ENCODE measurements at regions not wholly inside any gene's neighbourhood (a gene's known extent, or its start where the extent isn't known, plus 50 kb on each side); places are given as distances from the start of the nearest gene placed in this dataset.

- H3K4me1 ChIP-seq (replicated peaks in 1 of 4; ENCODE audit: control insufficient read depth in 3 of 4, insufficient read depth in 4 of 4, low read length in 3 of 4) = no peaks in the 10 kb centered on the region
- H2BK120ac ChIP-seq (replicated peaks; ENCODE audit: low read depth, low read length) = no peak overlapping the region
- H4K91ac ChIP-seq (replicated peaks; ENCODE audit: insufficient read length, low read length) = no peak overlapping the region
- TF ChIP-seq MAFK (IDR thresholded peaks at IDR 0.05; ENCODE audit: low read depth, low read length) (no peak), YY1 (IDR thresholded peaks at IDR 0.05; ENCODE audit: low read depth, low read length) (no peak), E2F6 (IDR thresholded peaks at IDR 0.05) (no peak), HDAC6 (IDR thresholded peaks at IDR 0.05; ENCODE audit: low read depth, low read length) (no peak), SP2 (IDR thresholded peaks at IDR 0.05; ENCODE audit: low read length) (no peak), ATF3 (IDR thresholded peaks at IDR 0.05; ENCODE audit: insufficient read depth, low read depth, low read length) (no peak), CTCF (IDR thresholded peaks at IDR 0.05; ENCODE audit: control extremely low read depth in 1 of 3, insufficient read depth in 1 of 3, low read depth in 1 of 3, low read length in 3 of 3) (no peak), MAX (IDR thresholded peaks at IDR 0.05) (no peak)
- no peak overlapping the region for H4K5ac ChIP-seq (ENCODE audit: insufficient read length, low read depth, low read length)
- ChIA-PET POLR2A (ENCODE audit: partially characterized antibody) (no interaction called here), CTCF (ENCODE audit: partially characterized antibody) (no interaction called here)
- no peak overlapping the region for H2BK12ac ChIP-seq (ENCODE audit: low read depth, low read length)
- no peak overlapping the region for H2BK5ac ChIP-seq (ENCODE audit: low read depth, low read length)
- no peak overlapping the region for H3K27ac ChIP-seq (ENCODE audit: low read depth, low read length)
- no peak overlapping the region for H3K18ac ChIP-seq (ENCODE audit: extremely low read depth, low read length)
- no peak overlapping the region for H3K9ac ChIP-seq (replicated peaks in 1 of 4; ENCODE audit: extremely low read depth in 1 of 4, low read depth in 3 of 4, low read length in 3 of 4)
- no peak overlapping the region for H3K56ac ChIP-seq (replicated peaks; ENCODE audit: insufficient read length, low read depth, low read length)
- no peak overlapping the region for H3K4me2 ChIP-seq (ENCODE audit: insufficient read depth in 1 of 2, low read depth in 2 of 2, low read length in 2 of 2)
- no peaks in the 10 kb centered on the region for H3K36me3 ChIP-seq (ENCODE audit: control insufficient read depth in 2 of 4, insufficient read depth in 4 of 4, low read length in 3 of 4)
- DNase-seq (ENCODE audit: low read depth in 1 of 2, low spot score in 2 of 2) = no peak
- H2AFZ ChIP-seq (ENCODE audit: low read length) = no peak overlapping the region
- no peak overlapping the region for H3K4me3 ChIP-seq (ENCODE audit: extremely low read depth in 1 of 4, insufficient read depth in 2 of 4, low read depth in 3 of 4, low read length in 4 of 4)
- H3K27me3 ChIP-seq (replicated peaks in 1 of 4; ENCODE audit: control insufficient read depth in 3 of 4, extremely low read depth in 1 of 4, insufficient read depth in 3 of 4, low read length in 3 of 4) = no peaks in the 10 kb centered on the region
- no peak overlapping the region for H2AK5ac ChIP-seq (ENCODE audit: low read depth, low read length)
- no peaks in the 10 kb centered on the region for H3K79me2 ChIP-seq (ENCODE audit: control insufficient read depth in 1 of 2, insufficient read depth in 2 of 2, low read length in 2 of 2)
- no peak overlapping the region for H2BK15ac ChIP-seq (ENCODE audit: low read length)
- no peaks in the 10 kb centered on the region for H3K79me1 ChIP-seq (ENCODE audit: low read depth, low read length)
- 73% methylated on average over 6 of the region's 6 CpGs; no CpG with 5 or more reads in 1 of the 2 experiments for WGBS, 2 experiments (ENCODE audit: extremely low coverage in 1 of 2, insufficient coverage in 1 of 2, insufficient read length in 1 of 2, insufficient replicate concordance in 2 of 2, low coverage in 1 of 2, low lambda C conversion rate in 2 of 2, missing lambda C conversion rate in 1 of 2)
- no peaks in the 10 kb centered on the region for H3K9me3 ChIP-seq (ENCODE audit: insufficient read depth in 2 of 2, low read depth in 1 of 2, low read length in 1 of 2)
- no peak overlapping the region for H3K14ac ChIP-seq (ENCODE audit: insufficient read length)
- H4K20me1 ChIP-seq (replicated peaks in 1 of 2; ENCODE audit: control insufficient read depth in 1 of 2, insufficient read depth in 2 of 2, low read length in 2 of 2) = no peaks in the 10 kb centered on the region
- H2BK20ac ChIP-seq (ENCODE audit: low read length) = no peak overlapping the region
- no peak overlapping the region for H4K8ac ChIP-seq (ENCODE audit: extremely low read depth, insufficient read depth, low read length)
- no peak overlapping the region for H3K4ac ChIP-seq (replicated peaks; ENCODE audit: insufficient read length, low read depth, low read length)
- no peaks in the 10 kb centered on the region for H3K23me2 ChIP-seq (ENCODE audit: low read depth, low read length)
- H3K23ac ChIP-seq (ENCODE audit: insufficient read length) = no peak overlapping the region
- FAIRE-seq = no peak
Measured at GRCh38 chr6:92263864-92264263, 1155.5 kb downstream of the EPHA7 start.

Data from H1 (cell line).